ENCODE measurements at regions not wholly inside any gene's neighbourhood (a gene's known extent, or its start where the extent isn't known, plus 50 kb on each side); places are given as distances from the start of the nearest gene placed in this dataset.
A peak's percentile ranks its signal among the peaks of the same experiment; 100 is the strongest.

- Histone ChIP-seq H3K27me3 (ENCODE audit: control insufficient read depth, insufficient read depth, low read length) (no peaks in the 10 kb centered on the region), H3K36me3 (ENCODE audit: control insufficient read depth in 2 of 3, insufficient read depth in 3 of 3, low read length in 3 of 3) (no peaks in the 10 kb centered on the region), H3K27ac (ENCODE audit: low read depth in 2 of 2, low read length in 2 of 2) (no peak overlapping the region), H3K9ac (ENCODE audit: low read length in 3 of 3) (no peak overlapping the region), H3K9me3 (ENCODE audit: control insufficient read depth in 2 of 3, insufficient read depth in 1 of 3, low read length in 3 of 3) (peaks cover 0 to 3% (median 0%) of the 10 kb centered on the region in 3 donors), H3K4me3 (ENCODE audit: low read length in 3 of 3) (no peak overlapping the region), H3K4me1 (ENCODE audit: control insufficient read depth in 2 of 3, insufficient read depth in 2 of 3, low read depth in 1 of 3, low read length in 3 of 3) (no peaks in the 10 kb centered on the region)
- intact Hi-C loops (cut with DNase I): no loop called here
- DNase-seq (no peak), FAIRE-seq (no peak)
- TF ChIP-seq CTCF (IDR thresholded peaks at IDR 0.05; ENCODE audit: borderline replicate concordance, extremely low read depth, insufficient read depth): no peak
Observed at GRCh38 chr13:95352486-95352885, 51.2 kb upstream of the ABCC4 start.

- DNase-seq (no peak), FAIRE-seq (no peak)
- Histone ChIP-seq H3K9ac (ENCODE audit: low read length in 3 of 3) (no peak overlapping the region), H3K27ac (ENCODE audit: low read depth in 2 of 2, low read length in 2 of 2) (no peak overlapping the region), H3K27me3 (ENCODE audit: control insufficient read depth, insufficient read depth, low read length) (no peaks in the 10 kb centered on the region), H3K36me3 (ENCODE audit: control insufficient read depth in 2 of 3, insufficient read depth in 3 of 3, low read length in 3 of 3) (no peaks in the 10 kb centered on the region), H3K4me1 (ENCODE audit: control insufficient read depth in 2 of 3, insufficient read depth in 2 of 3, low read depth in 1 of 3, low read length in 3 of 3) (no peaks in the 10 kb centered on the region), H3K9me3 (ENCODE audit: control insufficient read depth in 2 of 3, insufficient read depth in 1 of 3, low read length in 3 of 3) (peaks cover 0 to 3% (median 0%) of the 10 kb centered on the region in 3 donors), H3K4me3 (ENCODE audit: low read length in 3 of 3) (no peak overlapping the region)
- intact Hi-C loops (cut with DNase I): no loop called here
- no peak for TF ChIP-seq CTCF (IDR thresholded peaks at IDR 0.05; ENCODE audit: borderline replicate concordance, extremely low read depth, insufficient read depth)
Observed at GRCh38 chr13:95354156-95354555, 52.9 kb upstream of the ABCC4 start.

- FAIRE-seq (no peak), DNase-seq (peak in 1 of 5 donors; percentile 32)
- H3K27me3 ChIP-seq (ENCODE audit: control insufficient read depth, insufficient read depth, low read length): no peaks in the 10 kb centered on the region
Observed at GRCh38 chr13:95354680-95355487, 53.6 kb upstream of the ABCC4 start.

More at GRCh38 chr13:95354680-95355487, 53.6 kb upstream of the ABCC4 start:
- H3K4me1 ChIP-seq (ENCODE audit: control insufficient read depth in 2 of 3, insufficient read depth in 2 of 3, low read depth in 1 of 3, low read length in 3 of 3): no peaks in the 10 kb centered on the region
- H3K9ac ChIP-seq (ENCODE audit: low read length in 3 of 3): no peak overlapping the region
- peaks cover 0 to 3% (median 0%) of the 10 kb centered on the region in 3 donors for H3K9me3 ChIP-seq (ENCODE audit: control insufficient read depth in 2 of 3, insufficient read depth in 1 of 3, low read length in 3 of 3)
- TF ChIP-seq CTCF (IDR thresholded peaks at IDR 0.05; ENCODE audit: borderline replicate concordance, extremely low read depth, insufficient read depth): no peak
- H3K27ac ChIP-seq (ENCODE audit: low read depth in 2 of 2, low read length in 2 of 2): no peak overlapping the region
- intact Hi-C loops (cut with DNase I): no loop called here
- no peak overlapping the region for H3K4me3 ChIP-seq (ENCODE audit: low read length in 3 of 3)
- H3K36me3 ChIP-seq (ENCODE audit: control insufficient read depth in 2 of 3, insufficient read depth in 3 of 3, low read length in 3 of 3): no peaks in the 10 kb centered on the region
